GM23338 (cell line): ENCODE measurements at regions not wholly inside any gene's neighbourhood (a gene's known extent, or its start where the extent isn't known, plus 50 kb on each side); places are given as distances from the start of the nearest gene placed in this dataset.
A peak's percentile ranks its signal among the peaks of the same experiment; 100 is the strongest.

Experiments used
- ATAC-seq: fragments of 200-7000 bp; cut with Tn5 transposase; 3 replicates; pipeline ENCODE4 v1.9.1; 2020
- DNase-seq: peaks from one replicate; pipeline ENCODE4 v3.0.0-alpha.2; 2015; ENCODE audit warnings: low spot score
- H2AFZ ChIP-seq: fragments of 200-600 bp; sonication (generic); 2 replicates; pipeline ENCODE4 v1.8.0; 2016; ENCODE audit warnings: antibody characterized with exemption, mild to moderate bottlenecking, moderate library complexity
- H3F3A ChIP-seq: fragments of 200-600 bp; sonication (generic); replicated peaks from 2 replicates; pipeline ENCODE4 v1.8.0; 2017; ENCODE audit warnings: antibody characterized with exemption, mixed run types, low read depth
- H3K27ac ChIP-seq: fragments of 200-600 bp; sonication (generic); 2 replicates; pipeline ENCODE4 v1.6.1; 2016; ENCODE audit warnings: low read depth
- H3K27me3 ChIP-seq: fragments of 200-600 bp; sonication (generic); 2 replicates; pipeline ENCODE4 v1.8.0; 2016; ENCODE audit warnings: mild to moderate bottlenecking, mixed run types, moderate library complexity; ENCODE audit not compliant: insufficient read depth
- H3K36me3 ChIP-seq: fragments of 200-600 bp; sonication (generic); 2 replicates; pipeline ENCODE4 v1.8.0; 2016; ENCODE audit warnings: mild to moderate bottlenecking; ENCODE audit not compliant: insufficient read depth
- H3K4me1 ChIP-seq: fragments of 200-600 bp; sonication (generic); 2 replicates; pipeline ENCODE4 v1.8.0; 2016; ENCODE audit warnings: mild to moderate bottlenecking, moderate library complexity; ENCODE audit not compliant: insufficient read depth
- H3K4me2 ChIP-seq: fragments of 200-600 bp; sonication (generic); 2 replicates; pipeline ENCODE4 v1.7.1; 2017; ENCODE audit warnings: mixed run types
- H3K4me3 ChIP-seq: fragments of 200-600 bp; sonication (generic); 2 replicates; pipeline ENCODE4 v1.6.1; 2016; ENCODE audit warnings: mixed run types
- H3K79me2 ChIP-seq: fragments of 200-600 bp; sonication (generic); replicated peaks from 2 replicates; pipeline ENCODE4 v1.8.0; 2017; ENCODE audit warnings: mild to moderate bottlenecking; ENCODE audit not compliant: insufficient read depth
- H3K9me2 ChIP-seq: fragments of 200-600 bp; sonication (generic); 2 replicates; pipeline ENCODE4 v1.8.0; 2017; ENCODE audit not compliant: insufficient read depth
- H4K20me1 ChIP-seq: fragments of 200-600 bp; sonication (generic); replicated peaks from 2 replicates; pipeline ENCODE4 v1.8.0; 2017; ENCODE audit warnings: mild to moderate bottlenecking; ENCODE audit not compliant: insufficient read depth
- H3K27ac Mint-ChIP-seq: 2 replicates; pipeline ENCODE4 v1.8.0; 2020; ENCODE audit warnings: inconsistent platforms, mild to moderate bottlenecking, moderate library complexity, mixed read lengths
- H3K27me3 Mint-ChIP-seq: 3 replicates; pipeline ENCODE4 v1.8.0; 2022; ENCODE audit warnings: low read depth, mild to moderate bottlenecking, moderate library complexity, mixed read lengths, inconsistent platforms; ENCODE audit not compliant: insufficient read depth, poor library complexity
- H3K36me3 Mint-ChIP-seq: 3 replicates; pipeline ENCODE4 v1.8.0; 2021; ENCODE audit warnings: low read depth, mild to moderate bottlenecking, inconsistent platforms, moderate library complexity, mixed read lengths
- H3K4me1 Mint-ChIP-seq: 3 replicates; pipeline ENCODE4 v1.8.0; 2020; ENCODE audit warnings: mild to moderate bottlenecking, inconsistent platforms, mixed read lengths
- H3K4me3 Mint-ChIP-seq: 3 replicates; pipeline ENCODE4 v1.8.0; 2021; ENCODE audit warnings: moderate library complexity, mild to moderate bottlenecking, inconsistent platforms, mixed read lengths
- H3K9me3 Mint-ChIP-seq: 3 replicates; pipeline ENCODE4 v1.8.0; 2020; ENCODE audit warnings: moderate library complexity, mild to moderate bottlenecking, inconsistent platforms, mixed read lengths
- CREB1 ChIP-seq: fragments of 250-450 bp; sonication (Bioruptor Pico); IDR thresholded peaks from 2 replicates; pipeline ENCODE4 v1.5.0; 2020; ENCODE audit warnings: low read depth, mild to moderate bottlenecking, moderate library complexity
- CTCF ChIP-seq, 2 experiments: fragments of 200-600 bp in 1 of 2; sonication (generic) in 1 of 2; conservative IDR thresholded peaks; 2 replicates each; pipeline versions ENCODE4 v1.5.1 to v1.6.1; 2016 to 2017; ENCODE audit warnings: antibody characterized with exemption in 2 of 2, low read depth in 2 of 2, mild to moderate bottlenecking in 2 of 2, moderate library complexity in 1 of 2
- ETS1 ChIP-seq: IDR thresholded peaks from 2 replicates; pipeline ENCODE4 v1.6.1; 2016; ENCODE audit warnings: antibody characterized with exemption
- EZH2 ChIP-seq: fragments of 200-600 bp; sonication (generic); IDR thresholded peaks from one replicate; pipeline ENCODE4 v1.8.0; 2017; ENCODE audit warnings: antibody characterized with exemption, mild to moderate bottlenecking, low read depth; ENCODE audit not compliant: unreplicated experiment
- EZH2phosphoT487 ChIP-seq: fragments of 200-600 bp; sonication (generic); IDR thresholded peaks from one replicate; pipeline ENCODE4 v1.8.1; 2018; ENCODE audit warnings: antibody characterized with exemption; ENCODE audit not compliant: unreplicated experiment
- JUNB ChIP-seq: IDR thresholded peaks from one replicate; pipeline ENCODE4 v1.6.1; 2016; ENCODE audit warnings: antibody characterized with exemption; ENCODE audit not compliant: unreplicated experiment
- NANOG ChIP-seq: IDR thresholded peaks from 2 replicates; pipeline ENCODE4 v1.6.1; 2016; ENCODE audit warnings: antibody characterized with exemption, borderline replicate concordance
- POLR2AphosphoS5 ChIP-seq: IDR thresholded peaks from 2 replicates; pipeline ENCODE4 v1.6.1; 2016; ENCODE audit warnings: antibody characterized with exemption, low read depth
- REST ChIP-seq: IDR thresholded peaks from one replicate; pipeline ENCODE4 v1.6.1; 2018; ENCODE audit warnings: antibody characterized with exemption; ENCODE audit not compliant: unreplicated experiment
- STAT1 ChIP-seq: IDR thresholded peaks from one replicate; pipeline ENCODE4 v1.6.1; 2016; ENCODE audit warnings: antibody characterized with exemption; ENCODE audit not compliant: unreplicated experiment
- ZNF114 ChIP-seq: fragments of 250-450 bp; sonication (Bioruptor Pico); IDR thresholded peaks from 2 replicates; pipeline ENCODE4 v1.5.0; 2020; ENCODE audit warnings: mild to moderate bottlenecking, moderate library complexity
- ZNF331 ChIP-seq: fragments of 250-450 bp; sonication (Bioruptor Pico); IDR thresholded peaks from 2 replicates; pipeline ENCODE4 v1.5.0; 2020; ENCODE audit warnings: low read depth, mild to moderate bottlenecking, moderate library complexity
- ZNF462 ChIP-seq: fragments of 250-450 bp; sonication (Bioruptor Pico); IDR thresholded peaks from 2 replicates; pipeline ENCODE4 v1.5.0; 2020; ENCODE audit warnings: mild to moderate bottlenecking, moderate library complexity

GRCh38 chr1:232557502-232558191 lies 72.3 kb downstream of the SIPA1L2 start:
- Mint-ChIP-seq H3K4me3 (no peak overlapping the region), H3K27ac (no peak overlapping the region), H3K36me3 (no peaks in the 10 kb centered on the region), H3K4me1 (peaks cover 73% of the 10 kb centered on the region), H3K27me3 (peaks cover 5% of the 10 kb centered on the region), H3K9me3 (no peaks in the 10 kb centered on the region)
- H3K4me2 ChIP-seq, result 0 out of 2 replicates have a peak overlapping the region, but pooled peaks have one; percentile 17
- no peak for TF ChIP-seq NANOG
- TF ChIP-seq STAT1, result no peak
- TF ChIP-seq EZH2, result no peak
- TF ChIP-seq ZNF114 (CRISPR knock-in tag), result no peak
- TF ChIP-seq JUNB, result no peak
- TF ChIP-seq CTCF (conservative IDR thresholded peaks at IDR 0.05; ENCODE audit: low read depth in 2 of 2), result no peak
- TF ChIP-seq ZNF331 (CRISPR knock-in tag), result no peak
- no peak for TF ChIP-seq ETS1
- no peak for TF ChIP-seq ZNF462
- no peak for TF ChIP-seq REST
- no peak for TF ChIP-seq EZH2phosphoT487
- TF ChIP-seq CREB1 (CRISPR knock-in tag), result no peak
- no peak for TF ChIP-seq POLR2AphosphoS5
- H3K4me3 ChIP-seq, result no peak overlapping the region
- H3K27me3 ChIP-seq, result no peaks in the 10 kb centered on the region
- no peak overlapping the region for H3K27ac ChIP-seq
- no peaks in the 10 kb centered on the region for H3K9me2 ChIP-seq
- H4K20me1 ChIP-seq, result no peaks in the 10 kb centered on the region
- H3F3A ChIP-seq, result no peaks in the 10 kb centered on the region
- no peak for ATAC-seq
- no peaks in the 10 kb centered on the region for H3K36me3 ChIP-seq
- H3K4me1 ChIP-seq, result peaks cover 51% of the 10 kb centered on the region
- H3K79me2 ChIP-seq, result no peaks in the 10 kb centered on the region
- no peak for DNase-seq
- no peak overlapping the region for H2AFZ ChIP-seq
